ENCODE measurements at regions not wholly inside any gene's neighbourhood (a gene's known extent, or its start where the extent isn't known, plus 50 kb on each side); places are given as distances from the start of the nearest gene placed in this dataset.
A peak's percentile ranks its signal among the peaks of the same experiment; 100 is the strongest.

- no peak for DNase-seq (ENCODE audit: low read depth, low spot score)
Measured at GRCh38 chr9:135338546-135338945, 141.0 kb upstream of the PPP1R26 start.

GRCh38 chr9:135339378-135339973 is 140.1 kb upstream of the PPP1R26 start:
- no peak for DNase-seq (ENCODE audit: low read depth, low spot score)

- DNase-seq (ENCODE audit: low read depth, low spot score) = peak; percentile 20
Measured at GRCh38 chr9:135340143-135340655, 139.4 kb upstream of the PPP1R26 start.

- DNase-seq (ENCODE audit: low read depth, low spot score) = no peak
Measured at GRCh38 chr9:135340726-135341475, 138.7 kb upstream of the PPP1R26 start.

DNA sequence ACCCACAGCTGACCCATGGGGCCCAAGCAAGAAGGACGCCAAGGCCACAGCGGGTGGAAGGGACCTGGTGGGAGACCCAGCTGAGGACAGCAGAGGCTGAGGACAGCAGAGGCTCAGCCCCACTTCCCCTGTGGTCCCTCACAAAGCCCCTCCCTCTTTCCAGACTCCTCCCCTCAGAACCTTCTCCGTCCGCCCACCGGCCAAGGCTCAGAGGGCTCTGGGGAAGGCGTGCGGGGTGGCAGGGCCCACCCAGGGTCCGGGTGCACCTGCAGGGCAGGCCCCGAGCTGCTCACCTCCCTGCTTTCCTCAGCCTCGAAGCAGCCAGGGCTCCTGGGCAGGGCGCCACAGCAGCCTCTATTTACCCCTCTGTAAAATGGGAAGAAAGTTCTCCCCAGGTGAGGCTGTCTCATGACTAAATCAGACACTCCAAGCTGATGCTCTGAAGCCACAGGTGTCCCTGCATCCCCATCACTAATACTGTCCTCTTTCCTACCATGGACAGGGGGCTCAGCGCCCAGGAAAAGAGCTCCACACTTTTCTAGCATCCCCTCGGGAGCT is 137.9 kb upstream of the PPP1R26 start:
- DNase-seq (ENCODE audit: low read depth, low spot score) = no peak

GRCh38 chr9:135342206-135343130 is 137.1 kb upstream of the PPP1R26 start:
- DNase-seq (ENCODE audit: low read depth, low spot score) = no peak

- no peak for DNase-seq (ENCODE audit: low read depth, low spot score)
Measured at GRCh38 chr9:135343136-135343535, 136.4 kb upstream of the PPP1R26 start.

DNA sequence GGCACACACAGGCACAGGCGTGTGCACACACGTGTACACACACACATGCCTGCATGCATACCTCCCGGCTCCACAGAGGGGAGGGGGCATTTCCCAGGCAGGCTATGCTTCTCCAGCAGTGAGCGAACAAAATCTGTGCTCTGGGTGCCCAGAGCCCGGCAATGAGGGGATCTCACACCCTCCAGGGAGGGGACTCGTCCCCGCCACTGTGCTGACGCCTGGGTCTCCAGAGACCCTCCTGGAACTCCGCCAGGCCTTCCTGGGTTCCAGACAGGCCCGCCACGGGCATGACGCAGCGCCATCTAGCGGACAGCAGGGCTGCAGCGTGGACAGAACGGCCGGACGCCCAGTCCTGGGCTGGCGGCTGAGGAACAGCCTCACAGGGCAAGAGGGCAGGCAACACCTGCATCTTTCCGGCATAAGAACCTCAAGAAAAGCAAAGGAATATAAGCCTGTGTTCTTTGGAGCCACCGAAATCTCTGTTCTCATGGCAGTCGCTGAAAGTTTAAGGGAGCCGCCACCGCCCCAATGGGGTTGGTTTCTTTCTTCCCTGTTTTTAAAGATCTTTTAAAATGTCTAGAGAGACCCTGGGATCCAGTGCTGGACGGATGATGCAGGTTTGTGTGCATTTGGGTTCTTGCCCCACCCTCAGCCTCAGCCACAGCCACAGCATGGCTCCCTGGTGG is 135.6 kb upstream of the PPP1R26 start:
- DNase-seq (ENCODE audit: low read depth, low spot score) = peak; percentile 64

DNA sequence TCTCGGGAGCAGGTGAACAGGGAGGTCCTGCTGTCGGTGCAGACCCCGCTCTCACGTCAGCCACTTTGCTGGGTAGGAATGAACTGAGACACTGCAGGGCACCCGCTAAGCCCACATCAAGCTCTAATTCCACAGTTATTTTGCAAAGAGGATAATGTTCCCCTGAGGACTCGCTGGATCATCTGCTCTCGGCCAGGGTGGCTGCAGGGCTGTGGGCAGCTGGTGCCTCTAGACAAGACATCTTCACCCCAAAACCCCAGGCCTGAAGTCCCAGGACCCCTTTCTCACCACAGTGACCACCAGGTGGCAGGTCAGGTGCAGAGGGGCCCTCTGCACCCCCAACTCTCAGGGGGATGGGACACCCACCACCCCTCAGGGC is 135.1 kb upstream of the PPP1R26 start:
- DNase-seq (ENCODE audit: low read depth, low spot score) = no peak

DNA sequence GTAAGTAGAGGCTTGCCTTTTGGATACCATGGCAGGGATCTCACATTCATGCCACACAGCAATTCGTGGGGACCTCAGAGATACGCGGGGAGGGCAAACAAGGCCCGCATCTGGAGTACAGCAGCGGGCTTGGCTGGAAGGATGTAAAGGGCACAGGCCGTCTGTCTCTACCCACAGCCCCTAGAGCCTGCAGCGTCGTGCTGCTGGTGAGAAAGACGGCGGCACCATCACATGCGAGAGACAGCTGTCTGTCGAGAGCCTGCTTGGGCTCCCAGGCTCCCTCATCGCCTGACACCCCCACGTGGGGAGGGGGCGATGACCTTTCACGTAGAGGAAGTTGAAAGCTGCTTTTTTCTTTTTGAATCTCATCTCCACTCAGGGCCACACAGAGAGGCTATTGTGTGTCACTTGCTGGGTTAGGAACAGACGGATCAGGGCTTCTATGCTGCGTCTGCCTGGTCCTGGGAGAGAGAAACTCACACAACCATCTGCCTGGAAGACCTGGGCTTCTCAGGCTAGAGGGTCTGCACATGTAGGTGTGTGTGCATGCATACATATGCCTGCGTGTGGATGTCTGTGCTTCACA is 134.6 kb upstream of the PPP1R26 start:
- no peak for DNase-seq (ENCODE audit: low read depth, low spot score)

- DNase-seq (ENCODE audit: low read depth, low spot score) = no peak
Measured at GRCh38 chr9:135345775-135346433, 133.7 kb upstream of the PPP1R26 start.

DNA sequence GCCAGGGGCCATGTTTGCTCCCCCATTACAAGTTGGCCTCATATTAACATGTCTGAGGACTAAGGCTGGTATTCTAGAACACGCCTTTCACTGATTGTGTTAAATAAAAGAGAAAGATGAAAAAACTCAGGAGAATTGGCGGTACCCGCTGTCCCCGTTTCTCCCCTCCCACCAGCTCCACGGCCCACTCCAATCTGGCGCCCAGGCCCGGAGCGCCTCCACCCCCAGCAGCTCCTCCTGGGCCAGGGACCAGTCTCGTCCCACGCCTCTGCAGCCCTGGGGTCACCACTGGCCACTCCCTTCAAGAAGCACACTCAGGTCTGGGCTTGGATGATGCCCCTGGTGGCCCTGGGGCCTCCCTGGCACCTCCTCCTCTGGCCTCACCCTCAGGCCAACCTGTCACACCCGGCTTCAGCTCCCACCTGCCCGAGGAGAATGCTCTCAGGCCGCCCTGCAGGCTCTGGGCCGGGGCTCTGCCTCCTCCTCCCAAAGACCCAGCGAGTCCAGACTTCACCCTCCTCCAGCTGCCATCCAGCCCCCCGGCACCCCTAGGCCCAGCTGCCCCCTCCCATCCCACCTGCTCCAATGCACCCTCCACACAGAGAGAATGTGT is 133.0 kb upstream of the PPP1R26 start:
- DNase-seq (ENCODE audit: low read depth, low spot score) = no peak

- DNase-seq (ENCODE audit: low read depth, low spot score) = no peak
Measured at GRCh38 chr9:135347461-135347860, 132.1 kb upstream of the PPP1R26 start.

GRCh38 chr9:135348076-135348787 is 131.3 kb upstream of the PPP1R26 start:
- no peak for DNase-seq (ENCODE audit: low read depth, low spot score)

- DNase-seq (ENCODE audit: low read depth, low spot score) = no peak
Measured at GRCh38 chr9:135348788-135349150, 130.8 kb upstream of the PPP1R26 start.

DNA sequence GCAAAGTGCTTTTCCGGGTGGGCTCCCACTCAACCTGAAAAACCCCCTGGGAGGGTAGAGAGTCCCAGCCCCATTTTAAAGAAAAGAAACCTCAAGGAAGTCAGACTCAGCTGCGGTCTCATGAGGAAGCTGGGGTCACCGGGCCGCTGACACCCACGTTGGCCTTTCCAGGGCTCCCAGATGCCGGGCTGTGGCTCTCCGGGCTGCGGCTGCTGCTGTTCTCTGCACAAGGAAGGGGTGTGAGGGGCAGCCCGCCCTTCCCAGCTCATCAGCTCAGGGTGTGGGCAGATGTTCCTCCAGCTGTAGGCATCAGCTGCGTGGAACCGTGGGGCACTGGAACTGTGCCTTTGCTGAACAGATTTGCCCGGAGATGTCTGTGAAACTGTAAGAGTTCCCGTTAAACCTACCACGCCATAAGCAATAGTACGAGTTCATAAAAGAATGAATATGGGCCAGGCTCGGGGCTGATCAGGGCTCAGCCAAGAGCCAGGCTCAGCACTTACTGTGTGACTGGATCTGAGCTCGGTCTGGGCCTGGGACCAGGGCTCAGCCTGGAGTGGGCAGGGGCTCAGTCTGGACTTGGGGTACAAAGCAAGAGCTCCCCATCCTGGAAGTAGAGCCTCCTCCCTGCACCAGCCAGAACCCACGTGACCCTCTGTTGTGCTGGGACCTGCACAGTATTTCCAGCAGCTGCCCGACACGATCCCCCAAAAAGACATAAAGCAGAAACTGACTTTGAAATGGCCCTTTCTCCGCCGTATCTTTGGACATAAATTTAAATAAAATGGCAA is 130.2 kb upstream of the PPP1R26 start:
- no peak for DNase-seq (ENCODE audit: low read depth, low spot score)

DNA sequence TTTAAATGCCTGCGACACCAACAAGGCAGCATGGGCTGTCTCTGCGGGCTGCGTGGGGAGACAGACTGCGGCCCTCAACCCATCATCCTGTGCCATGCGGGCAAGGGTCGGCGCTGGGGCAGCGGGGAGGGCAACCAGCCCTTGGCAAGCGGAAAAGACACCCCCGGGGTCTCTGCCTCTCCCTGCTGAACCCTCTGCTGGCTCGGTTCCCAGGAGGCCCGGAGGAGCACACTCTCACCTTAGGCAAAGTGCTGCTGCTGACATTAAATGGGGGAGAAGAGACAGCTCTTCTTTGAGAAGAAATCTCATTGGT is 129.6 kb upstream of the PPP1R26 start:
- no peak for DNase-seq (ENCODE audit: low read depth, low spot score)

- DNase-seq (ENCODE audit: low read depth, low spot score) = no peak
Measured at GRCh38 chr9:135353935-135354334, 125.6 kb upstream of the PPP1R26 start.

DNA sequence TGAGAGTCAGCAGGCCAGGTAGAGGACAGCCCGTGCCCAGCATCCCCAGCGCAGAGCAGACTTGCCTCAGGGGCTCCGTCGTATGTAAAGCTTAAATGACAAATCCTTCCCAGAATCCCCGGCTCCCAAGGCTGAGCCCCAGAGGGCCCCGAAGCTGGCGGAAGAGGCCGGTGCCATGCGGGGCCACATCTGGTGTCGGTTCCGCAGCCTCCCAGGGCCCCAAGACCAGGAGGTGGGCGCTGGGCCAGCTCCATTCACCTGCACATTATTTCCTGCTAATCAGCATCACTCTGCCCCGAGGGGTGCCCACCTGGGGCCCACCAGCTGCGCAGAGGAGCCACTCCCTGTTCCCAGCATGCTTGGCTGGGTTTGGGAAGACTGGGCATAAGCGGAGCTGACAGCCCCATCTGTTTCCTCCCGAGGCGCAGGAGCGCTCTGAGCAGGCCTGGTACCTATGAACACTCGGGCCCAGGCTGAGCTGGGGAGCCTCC is 124.0 kb upstream of the PPP1R26 start:
- no peak for DNase-seq (ENCODE audit: low read depth, low spot score)

All from astrocyte of the hippocampus (primary cell).